Sigmoid colon (tissue), 6 donors: ENCODE measurements at regions not wholly inside any gene's neighbourhood (a gene's known extent, or its start where the extent isn't known, plus 50 kb on each side); places are given as distances from the start of the nearest gene placed in this dataset.

ENCODE experiments used
- DNase-seq: peaks from one replicate; pipeline ENCODE4 v3.0.0-alpha.2; 2019
- H3K27ac ChIP-seq, 4 donors: fragments of 200-600 bp; sonication (generic); one replicate each; pipeline ENCODE4 v1.5.1; 2016 to 2019; ENCODE audit warnings: mild to moderate bottlenecking in 1 of 4
- H3K27me3 ChIP-seq, 3 donors: fragments of 200-600 bp; sonication (generic); one replicate each; pipeline ENCODE4 v1.5.1; 2019; ENCODE audit warnings: mild to moderate bottlenecking in 1 of 3
- H3K36me3 ChIP-seq, 4 donors: fragments of 200-600 bp; sonication (generic); one replicate each; pipeline ENCODE4 v1.5.1; 2016 to 2019
- H3K4me1 ChIP-seq, 4 donors: fragments of 200-600 bp; sonication (generic); one replicate each; pipeline ENCODE4 v1.5.1; 2017 to 2019
- H3K4me3 ChIP-seq, 4 donors: fragments of 200-600 bp; sonication (generic); one replicate each; pipeline ENCODE4 v1.5.1; 2017 to 2019; ENCODE audit warnings: mild to moderate bottlenecking in 2 of 4, moderate library complexity in 1 of 4
- H3K9me3 ChIP-seq, 4 donors: fragments of 200-600 bp in 3 of 4; sonication (generic) in 3 of 4; one replicate each; pipeline versions ENCODE4 v1.5.1 to v1.6.1; 2013 to 2019
- CTCF ChIP-seq, 4 experiments: fragments of 450-650 bp in 3 of 4; fragments of 200-600 bp in 1 of 4; IDR thresholded peaks; one replicate each; pipeline ENCODE4 v1.5.1; 2016 to 2019; ENCODE audit warnings: antibody characterized with exemption in 4 of 4, mild to moderate bottlenecking in 3 of 4, moderate library complexity in 2 of 4
- EP300 ChIP-seq, 4 donors: sonication (generic); formaldehyde crosslinking; IDR thresholded peaks; one replicate each; pipeline ENCODE4 v1.6.1; 2017; ENCODE audit warnings: antibody characterized with exemption in 4 of 4
- POLR2A ChIP-seq, 2 donors: fragments of 450-650 bp; IDR thresholded peaks; one replicate each; pipeline ENCODE4 v1.6.1; 2016; ENCODE audit warnings: antibody characterized with exemption in 2 of 2, mild to moderate bottlenecking in 2 of 2, moderate library complexity in 2 of 2
- POLR2AphosphoS5 ChIP-seq, 4 donors: sonication (generic); formaldehyde crosslinking; IDR thresholded peaks; one replicate each; pipeline ENCODE4 v1.6.1; 2017; ENCODE audit warnings: antibody characterized with exemption in 4 of 4
- WGBS, 2 donors: extraction: QIAGEN DNeasy Blood & Tissue Kit; methylation state at CpG; one replicate each; pipeline ENCODE4 v1.1.7; 2013; 5-methylcytosine and 5-hydroxymethylcytosine counted together
- intact Hi-C: fragments of 100-400 bp; cut with DNase I; formaldehyde crosslinking; loops from one replicate; pipeline ENCODE4 v1.15.1; 2023
- donor health status: healthy with polysubstance abuse.
- donor health status: healthy.

- no peak for DNase-seq
- H3K4me1 ChIP-seq, result no peaks in the 10 kb centered on the region
- 88 to 90% methylated on average over 3 of the region's 3 CpGs for WGBS, 2 donors
- H3K4me3 ChIP-seq, result no peak overlapping the region
- H3K36me3 ChIP-seq, result no peaks in the 10 kb centered on the region
- TF ChIP-seq EP300 (IDR thresholded peaks at IDR 0.05), result no peak
- no peak for TF ChIP-seq CTCF (IDR thresholded peaks at IDR 0.05)
- no peak for TF ChIP-seq POLR2AphosphoS5 (IDR thresholded peaks at IDR 0.05)
- no peak for TF ChIP-seq POLR2A (IDR thresholded peaks at IDR 0.05)
- no peak overlapping the region for H3K27ac ChIP-seq
- no peaks in the 10 kb centered on the region for H3K9me3 ChIP-seq
- no peaks in the 10 kb centered on the region for H3K27me3 ChIP-seq
- intact Hi-C loops, result no loop called here
Observed at GRCh38 chr1:78375996-78376395, 114.8 kb upstream of the PTGFR start.

DNA sequence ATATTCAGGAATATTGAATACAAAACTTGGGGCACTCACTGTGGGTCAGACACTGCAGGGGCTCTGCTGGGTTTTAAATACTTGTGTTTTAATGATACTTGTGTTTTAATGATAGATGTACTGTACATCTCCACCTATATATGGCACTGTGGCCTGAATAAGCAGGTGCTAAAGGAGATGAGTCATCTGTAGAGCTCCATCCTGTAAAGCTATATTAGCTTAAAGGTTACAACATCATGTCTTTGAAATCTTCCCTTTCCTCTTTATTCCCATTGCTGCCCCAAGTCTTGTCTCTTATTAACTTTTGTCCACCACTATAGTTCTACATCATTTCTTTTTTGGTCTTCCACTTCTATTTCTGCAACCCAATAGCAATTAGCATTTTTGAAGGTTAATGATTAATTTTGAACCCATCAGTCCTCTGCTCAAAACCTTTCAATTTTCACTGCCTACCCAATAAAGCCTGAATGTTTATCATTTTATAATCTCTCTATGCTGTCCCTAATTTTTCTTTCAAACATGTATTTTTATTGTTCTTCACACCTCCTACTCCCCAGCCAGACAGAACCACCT lies 113.3 kb upstream of the PTGFR start:
- H3K4me1 ChIP-seq, result no peaks in the 10 kb centered on the region
- intact Hi-C loops, result no loop called here

DNA sequence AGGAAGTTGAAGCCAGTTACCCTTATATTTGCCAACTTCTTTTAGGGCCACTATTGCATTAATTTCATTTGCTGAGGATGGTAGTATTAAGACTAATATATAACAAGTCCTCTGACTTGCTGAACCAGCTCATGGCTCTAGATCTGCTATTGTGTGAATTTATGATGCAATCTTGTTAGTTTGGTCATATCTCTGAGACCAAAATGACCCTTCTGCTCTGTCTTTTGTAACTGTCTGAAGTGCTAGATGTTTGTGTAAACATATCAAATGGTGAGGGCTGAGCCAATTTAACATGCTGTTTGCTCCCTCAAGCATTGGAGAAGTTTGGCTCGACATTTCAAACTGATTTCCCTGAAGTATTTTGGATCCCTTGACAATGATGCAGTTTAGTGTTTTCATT lies 106.9 kb upstream of the PTGFR start:
- intact Hi-C loops, result no loop called here
- H3K27ac ChIP-seq, result no peak overlapping the region
- no peak overlapping the region for H3K4me3 ChIP-seq
- H3K27me3 ChIP-seq, result no peaks in the 10 kb centered on the region
- no peak for DNase-seq
- TF ChIP-seq EP300 (IDR thresholded peaks at IDR 0.05), result no peak
- TF ChIP-seq POLR2AphosphoS5 (IDR thresholded peaks at IDR 0.05), result peak in 3 of 4 donors; percentile 23 to 61 (median 25)
- H3K9me3 ChIP-seq, result no peaks in the 10 kb centered on the region
- H3K4me1 ChIP-seq, result peaks cover 0 to 4% (median 0%) of the 10 kb centered on the region in 4 donors
- 32 to 41% methylated on average over 1 of the region's 1 CpG for WGBS, 2 donors
- no peaks in the 10 kb centered on the region for H3K36me3 ChIP-seq

More for the DNA sequence above, 113.3 kb upstream of the PTGFR start:
- Histone ChIP-seq H3K36me3 (no peaks in the 10 kb centered on the region), H3K27ac (no peak overlapping the region), H3K9me3 (no peaks in the 10 kb centered on the region), H3K27me3 (no peaks in the 10 kb centered on the region), H3K4me3 (no peak overlapping the region)
- DNase-seq, result no peak
- TF ChIP-seq EP300 (IDR thresholded peaks at IDR 0.05) (no peak), POLR2AphosphoS5 (IDR thresholded peaks at IDR 0.05) (no peak), POLR2A (IDR thresholded peaks at IDR 0.05) (no peak), CTCF (IDR thresholded peaks at IDR 0.05) (no peak)

DNA sequence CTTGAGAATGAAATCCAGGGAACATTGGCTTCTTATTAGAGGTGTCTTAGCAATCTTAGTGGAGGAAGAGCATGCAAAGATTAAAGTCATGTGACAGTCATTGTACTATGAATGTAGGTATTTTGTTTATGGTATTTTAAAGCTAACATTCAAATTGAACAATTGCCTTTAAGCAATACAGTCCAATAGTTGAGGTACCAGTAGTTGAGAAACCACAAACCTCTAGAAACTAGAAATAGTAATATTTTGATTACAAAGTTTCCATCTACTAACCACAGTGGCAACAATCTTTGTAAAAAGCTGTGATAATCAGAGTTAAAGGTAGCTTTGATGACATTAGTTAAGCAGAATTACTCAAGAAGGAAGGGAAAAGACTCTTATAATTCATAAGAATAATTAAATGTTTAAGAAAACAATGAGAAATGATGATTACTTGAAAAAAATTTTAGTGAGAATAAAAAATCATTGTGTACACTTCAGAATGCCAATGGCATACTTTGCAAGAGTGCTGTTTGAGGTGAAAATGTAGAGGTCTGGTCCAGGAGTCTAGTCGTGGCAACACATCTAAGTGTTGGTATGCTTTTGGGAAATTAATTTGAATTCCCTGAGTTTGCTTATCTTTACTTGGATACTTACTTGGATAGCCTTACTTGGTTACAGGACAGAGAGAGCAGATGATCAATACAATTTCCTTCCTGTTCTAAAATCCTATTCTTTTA lies 104.9 kb upstream of the PTGFR start:
- 65 to 72% methylated on average over 1 of the region's 1 CpG for WGBS, 2 donors
- DNase-seq, result no peak
- intact Hi-C loops, result no loop called here
- no peak overlapping the region for H3K27ac ChIP-seq
- peaks cover 0 to 4% (median 0%) of the 10 kb centered on the region in 4 donors for H3K4me1 ChIP-seq
- no peaks in the 10 kb centered on the region for H3K27me3 ChIP-seq
- H3K36me3 ChIP-seq, result no peaks in the 10 kb centered on the region
- no peak for TF ChIP-seq CTCF (IDR thresholded peaks at IDR 0.05)
- TF ChIP-seq POLR2A (IDR thresholded peaks at IDR 0.05), result no peak
- TF ChIP-seq EP300 (IDR thresholded peaks at IDR 0.05), result no peak
- TF ChIP-seq POLR2AphosphoS5 (IDR thresholded peaks at IDR 0.05), result no peak
- no peak overlapping the region for H3K4me3 ChIP-seq
- H3K9me3 ChIP-seq, result no peaks in the 10 kb centered on the region

DNA sequence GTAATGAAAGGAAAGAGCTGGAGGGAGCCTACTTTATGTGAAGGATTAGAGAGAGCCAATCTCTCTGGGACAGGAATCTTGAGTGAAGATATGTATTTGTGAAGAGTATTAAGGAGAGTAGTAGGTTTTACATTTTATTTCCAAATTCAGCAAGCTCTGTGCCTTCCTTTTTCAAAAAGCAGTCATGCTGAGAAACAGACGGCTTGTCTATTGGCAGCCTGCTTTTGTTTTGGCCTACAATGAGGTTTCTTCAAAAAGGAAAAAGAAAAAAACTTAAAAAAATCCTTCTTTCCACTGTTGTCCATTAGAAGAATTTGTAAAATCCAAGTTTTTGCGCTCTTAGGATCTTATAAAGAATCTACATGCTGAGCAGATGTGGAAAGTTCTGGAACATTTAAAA lies 103.6 kb upstream of the PTGFR start:
- Histone ChIP-seq H3K27ac (no peak overlapping the region), H3K4me3 (no peak overlapping the region), H3K4me1 (peaks cover 0 to 4% (median 0%) of the 10 kb centered on the region in 4 donors), H3K36me3 (no peaks in the 10 kb centered on the region), H3K9me3 (no peaks in the 10 kb centered on the region), H3K27me3 (no peaks in the 10 kb centered on the region)
- no peak for TF ChIP-seq EP300 (IDR thresholded peaks at IDR 0.05)
- TF ChIP-seq CTCF (IDR thresholded peaks at IDR 0.05), result no peak
- DNase-seq, result no peak
- intact Hi-C loops, result no loop called here
- 76 to 86% methylated on average over 2 of the region's 2 CpGs for WGBS, 2 donors
